IPS DF 6.9 (cell line): ENCODE measurements at regions not wholly inside any gene's neighbourhood (a gene's known extent, or its start where the extent isn't known, plus 50 kb on each side); places are given as distances from the start of the nearest gene placed in this dataset.

ENCODE experiments used
- DNase-seq: peaks from one replicate; pipeline ENCODE4 v3.0.0-alpha.2; 2013; ENCODE audit warnings: low read depth, low spot score
- H3K27ac ChIP-seq: one replicate; pipeline ENCODE4 v1.5.1; 2013; ENCODE audit warnings: low read length, control low read depth
- H3K27me3 ChIP-seq: 2 replicates; pipeline ENCODE4 v1.6.1; 2013; ENCODE audit warnings: mild to moderate bottlenecking, low read length; ENCODE audit not compliant: control insufficient read depth, insufficient read depth
- H3K36me3 ChIP-seq: 2 replicates; pipeline ENCODE4 v1.6.1; 2013; ENCODE audit warnings: low read length; ENCODE audit not compliant: control insufficient read depth, insufficient read depth
- H3K4me1 ChIP-seq: 2 replicates; pipeline ENCODE4 v1.6.1; 2013; ENCODE audit warnings: low read length; ENCODE audit not compliant: control insufficient read depth, insufficient read depth
- H3K4me3 ChIP-seq: 2 replicates; pipeline ENCODE4 v1.5.1; 2013; ENCODE audit warnings: mild to moderate bottlenecking, low read length
- H3K9me3 ChIP-seq: 2 replicates; pipeline ENCODE4 v1.6.1; 2013; ENCODE audit warnings: low read length, inconsistent platforms; ENCODE audit not compliant: control insufficient read depth, insufficient read depth
- WGBS: extraction: QIAGEN DNeasy Blood & Tissue Kit; methylation state at CpG from one replicate; pipeline ENCODE4 v1.1.7; 2013; ENCODE audit warnings: mixed read lengths, missing lambda C conversion rate; ENCODE audit not compliant: insufficient read length, insufficient coverage; 5-methylcytosine and 5-hydroxymethylcytosine counted together

DNA sequence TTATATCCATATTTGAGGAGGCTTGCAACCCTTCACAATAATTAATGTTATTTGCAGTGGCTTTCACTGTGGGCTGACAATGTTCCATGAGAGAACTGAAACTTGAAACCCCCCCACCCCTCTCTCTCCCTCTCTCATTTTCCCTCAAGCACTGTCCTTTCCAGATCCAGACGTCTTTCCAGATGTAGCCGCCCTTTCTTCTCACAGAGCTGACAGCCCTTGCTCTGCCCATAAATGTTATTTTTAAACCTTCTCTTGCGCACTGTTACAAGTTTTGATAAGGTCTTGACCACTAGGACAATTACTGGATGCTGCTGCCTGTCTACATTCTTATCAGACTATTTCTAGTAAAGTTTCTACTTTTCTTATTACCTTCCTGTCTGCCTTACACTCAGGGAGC lies 91.4 kb upstream of the LINC00305 start:
- Histone ChIP-seq H3K9me3 (no peaks in the 10 kb centered on the region), H3K4me1 (no peaks in the 10 kb centered on the region), H3K36me3 (no peaks in the 10 kb centered on the region), H3K27ac (no peak overlapping the region), H3K27me3 (no peaks in the 10 kb centered on the region), H3K4me3 (no peak overlapping the region)
- WGBS: no CpG with 5 or more reads among the region's 3 CpGs
- no peak for DNase-seq

DNA sequence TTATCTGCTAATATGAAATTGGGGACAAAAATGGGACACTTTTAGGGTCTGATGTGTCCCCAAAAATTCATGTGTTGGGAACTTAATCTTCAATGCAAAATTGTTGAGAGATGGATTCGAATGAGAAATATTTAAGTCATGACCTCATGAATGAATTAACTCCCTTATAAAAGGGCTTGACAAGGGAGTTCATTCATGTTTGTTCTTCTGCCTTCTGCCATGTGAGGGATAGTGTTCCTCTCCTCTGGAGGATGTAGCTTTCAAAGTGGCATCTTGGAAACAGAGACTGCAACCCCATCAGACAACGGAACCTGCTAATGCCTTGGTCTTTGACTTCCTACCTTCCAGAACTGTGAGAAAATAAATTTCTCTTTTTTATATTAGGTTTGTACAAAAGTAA lies 89.2 kb upstream of the LINC00305 start:
- Histone ChIP-seq H3K4me3 (no peak overlapping the region), H3K36me3 (no peaks in the 10 kb centered on the region), H3K9me3 (no peaks in the 10 kb centered on the region), H3K4me1 (no peaks in the 10 kb centered on the region), H3K27ac (no peak overlapping the region), H3K27me3 (no peaks in the 10 kb centered on the region; the same call in 1 of the 2 replicates)
- no peak for DNase-seq
- no CpG with 5 or more reads among the region's 2 CpGs for WGBS

DNA sequence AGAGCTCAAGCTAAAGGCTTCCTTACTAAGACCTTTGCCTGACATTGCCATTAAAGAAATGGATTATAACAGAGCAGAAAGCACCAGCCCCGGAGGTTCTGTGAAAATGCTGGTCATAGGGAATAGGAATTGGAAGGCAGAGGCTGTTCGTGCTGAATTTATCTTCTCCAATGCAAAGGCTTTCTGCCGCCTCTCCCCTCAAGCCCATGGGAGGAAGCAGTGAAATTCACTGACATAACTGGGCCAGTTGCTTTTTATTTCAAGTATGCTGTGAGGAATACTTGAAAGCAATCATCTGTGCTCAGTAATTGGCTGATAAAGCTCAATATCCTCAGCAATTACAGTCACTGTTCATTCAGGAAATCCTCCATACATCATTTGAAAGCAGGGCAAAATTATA lies 85.4 kb upstream of the LINC00305 start:
- WGBS: no CpG with 5 or more reads among the region's 3 CpGs
- no peak for DNase-seq
- H3K4me1 ChIP-seq: no peaks in the 10 kb centered on the region
- no peaks in the 10 kb centered on the region for H3K36me3 ChIP-seq
- H3K4me3 ChIP-seq: no peak overlapping the region
- no peaks in the 10 kb centered on the region for H3K9me3 ChIP-seq
- H3K27me3 ChIP-seq: no peaks in the 10 kb centered on the region; the same call in 1 of the 2 replicates
- no peak overlapping the region for H3K27ac ChIP-seq

DNA sequence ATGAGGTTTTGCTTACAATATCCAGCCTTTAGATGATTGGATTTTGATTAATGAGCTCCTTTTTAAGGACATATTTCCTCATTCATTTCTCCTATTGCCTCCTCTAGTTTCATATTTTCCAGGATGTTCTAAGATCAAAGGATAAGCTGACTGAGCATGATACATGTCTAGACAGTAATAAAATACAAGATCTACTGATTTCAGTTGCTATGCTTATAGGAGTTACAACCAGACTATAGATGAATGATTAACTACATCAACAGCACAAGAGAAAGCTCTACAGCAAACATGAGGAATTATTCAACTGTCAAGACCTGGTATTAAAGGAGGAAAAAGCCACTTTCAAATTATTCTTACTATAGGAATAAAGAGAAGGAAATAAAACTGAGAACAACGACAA lies 85.0 kb upstream of the LINC00305 start:
- Histone ChIP-seq H3K36me3 (no peaks in the 10 kb centered on the region), H3K4me3 (no peak overlapping the region), H3K27ac (no peak overlapping the region), H3K27me3 (no peaks in the 10 kb centered on the region; the same call in 1 of the 2 replicates), H3K4me1 (no peaks in the 10 kb centered on the region), H3K9me3 (no peaks in the 10 kb centered on the region)
- WGBS: no CpG with 5 or more reads among the region's 1 CpG
- no peak for DNase-seq

DNA sequence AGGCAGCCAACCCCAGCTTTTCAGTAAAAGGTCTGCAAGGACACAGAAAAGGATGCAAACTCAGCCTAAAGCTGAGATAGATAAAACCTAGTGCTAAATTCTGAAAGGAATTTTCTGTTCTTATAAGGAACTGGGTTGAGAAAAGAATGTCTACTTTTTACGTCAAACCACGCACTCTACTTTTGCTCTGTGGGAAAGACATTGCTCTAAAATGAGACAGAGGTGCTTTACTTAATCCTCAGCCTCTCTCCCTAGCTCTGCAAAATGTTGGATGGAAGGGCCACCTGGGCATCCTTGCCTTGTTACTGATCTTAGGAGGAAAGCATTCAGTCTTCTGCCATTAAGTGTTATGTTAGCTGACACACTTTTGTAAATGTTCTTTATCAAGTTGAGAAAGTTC lies 72.1 kb upstream of the LINC00305 start:
- Histone ChIP-seq H3K27me3 (no peaks in the 10 kb centered on the region), H3K27ac (no peak overlapping the region), H3K36me3 (no peaks in the 10 kb centered on the region), H3K4me1 (no peaks in the 10 kb centered on the region), H3K9me3 (no peaks in the 10 kb centered on the region), H3K4me3 (no peak overlapping the region)
- no peak for DNase-seq
- WGBS: no CpG with 5 or more reads among the region's 2 CpGs

DNA sequence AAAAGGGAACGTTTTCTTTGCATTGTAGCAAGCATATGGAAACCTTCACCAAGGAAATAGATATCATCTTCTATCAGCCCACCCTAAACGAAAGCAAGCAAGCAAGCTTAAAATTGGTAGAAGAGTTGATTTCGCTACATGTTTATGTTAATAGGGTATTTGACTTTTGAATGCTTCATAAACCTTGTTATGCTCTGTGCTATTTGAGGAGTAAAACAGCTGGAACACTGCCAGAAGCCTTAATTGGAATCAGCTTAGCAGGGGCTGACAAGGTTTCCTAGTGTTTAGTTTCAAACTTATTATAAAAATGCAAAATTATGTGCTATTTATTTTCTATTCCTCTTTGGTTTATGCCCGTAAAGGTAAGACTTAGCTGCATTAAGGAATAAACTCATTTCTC lies 70.6 kb upstream of the LINC00305 start:
- Histone ChIP-seq H3K36me3 (no peaks in the 10 kb centered on the region), H3K27me3 (no peaks in the 10 kb centered on the region), H3K4me1 (no peaks in the 10 kb centered on the region), H3K27ac (no peak overlapping the region), H3K4me3 (no peak overlapping the region), H3K9me3 (no peaks in the 10 kb centered on the region)
- no peak for DNase-seq
- WGBS: no CpG with 5 or more reads among the region's 4 CpGs

DNA sequence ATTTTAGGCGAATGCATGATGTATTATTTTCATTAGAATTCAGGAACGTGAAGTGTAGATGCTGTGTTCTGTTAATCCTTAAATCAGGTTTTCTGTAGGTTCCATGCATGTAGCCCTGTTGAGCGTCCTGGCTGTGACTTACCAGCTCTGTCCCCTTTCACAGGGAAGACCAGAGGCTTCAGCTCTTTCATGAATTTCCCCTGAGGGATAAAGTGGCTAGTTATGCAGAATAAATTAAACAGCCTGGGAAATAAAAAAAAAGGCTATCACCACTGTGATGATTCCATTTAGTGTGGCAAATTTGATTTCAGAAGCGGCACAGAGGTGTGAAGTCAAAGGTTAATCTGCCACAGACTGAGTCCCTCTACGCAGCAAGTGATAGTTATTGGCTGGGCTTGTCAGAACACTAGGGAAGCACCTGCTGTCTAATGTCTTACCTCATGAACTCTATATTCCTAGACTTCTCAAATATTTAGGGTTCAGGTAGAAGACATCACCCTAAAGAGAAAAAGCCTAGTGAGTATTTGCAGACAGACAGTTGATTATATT lies 61.6 kb upstream of the LINC00305 start:
- Histone ChIP-seq H3K4me1 (no peaks in the 10 kb centered on the region), H3K27ac (no peak overlapping the region), H3K4me3 (no peak overlapping the region), H3K27me3 (no peaks in the 10 kb centered on the region), H3K9me3 (no peaks in the 10 kb centered on the region), H3K36me3 (no peaks in the 10 kb centered on the region; the same call in 1 of the 2 replicates)
- WGBS: no CpG with 5 or more reads among the region's 5 CpGs
- no peak for DNase-seq

DNA sequence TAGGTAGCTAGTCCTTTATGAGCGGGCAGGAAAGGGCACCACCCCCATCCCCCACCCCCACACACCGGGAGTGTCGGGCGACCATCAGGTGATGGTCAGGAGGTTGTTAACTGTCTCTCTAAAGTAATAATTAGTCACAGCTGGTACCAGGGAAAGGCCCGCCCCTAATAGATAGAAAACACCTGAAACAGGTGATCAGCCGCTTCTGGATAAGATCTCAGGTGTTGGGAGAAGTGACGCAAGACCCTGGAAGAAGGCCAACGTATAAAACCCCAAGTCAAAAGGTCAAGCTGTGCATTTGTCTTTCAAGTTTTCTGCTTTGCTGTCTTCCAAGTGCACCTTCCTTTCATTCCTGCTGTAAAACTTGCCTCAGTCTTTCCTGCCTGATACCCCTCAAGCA lies 59.6 kb upstream of the LINC00305 start:
- Histone ChIP-seq H3K4me3 (no peak overlapping the region), H3K9me3 (no peaks in the 10 kb centered on the region), H3K27me3 (no peaks in the 10 kb centered on the region), H3K36me3 (no peaks in the 10 kb centered on the region; the same call in 1 of the 2 replicates), H3K27ac (no peak overlapping the region), H3K4me1 (no peaks in the 10 kb centered on the region)
- WGBS: no CpG with 5 or more reads among the region's 8 CpGs
- no peak for DNase-seq

DNA sequence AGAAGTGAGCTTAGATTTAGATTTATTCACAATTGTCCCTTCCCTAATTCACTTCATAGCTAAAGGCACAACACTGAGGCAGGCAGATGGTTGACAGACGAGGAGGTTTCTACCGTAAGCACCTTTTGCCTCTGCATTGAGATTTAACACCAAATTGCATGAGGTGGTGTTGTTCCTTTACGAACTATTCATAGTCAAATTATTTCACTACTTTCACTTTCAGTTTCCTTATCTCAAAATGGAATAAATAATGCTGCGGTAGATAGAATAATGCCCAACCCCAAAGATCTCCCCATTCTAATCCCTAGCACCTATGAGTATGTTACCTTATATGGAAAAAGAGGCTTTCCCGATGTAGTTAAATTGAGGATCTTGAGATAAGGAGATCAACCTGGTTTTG lies 58.9 kb upstream of the LINC00305 start:
- H3K27me3 ChIP-seq: no peaks in the 10 kb centered on the region
- no peaks in the 10 kb centered on the region; the same call in 1 of the 2 replicates for H3K36me3 ChIP-seq
- no peak overlapping the region for H3K27ac ChIP-seq
- DNase-seq: no peak
- no peak overlapping the region for H3K4me3 ChIP-seq
- H3K4me1 ChIP-seq: no peaks in the 10 kb centered on the region
- no CpG with 5 or more reads among the region's 5 CpGs for WGBS
- no peaks in the 10 kb centered on the region for H3K9me3 ChIP-seq

DNA sequence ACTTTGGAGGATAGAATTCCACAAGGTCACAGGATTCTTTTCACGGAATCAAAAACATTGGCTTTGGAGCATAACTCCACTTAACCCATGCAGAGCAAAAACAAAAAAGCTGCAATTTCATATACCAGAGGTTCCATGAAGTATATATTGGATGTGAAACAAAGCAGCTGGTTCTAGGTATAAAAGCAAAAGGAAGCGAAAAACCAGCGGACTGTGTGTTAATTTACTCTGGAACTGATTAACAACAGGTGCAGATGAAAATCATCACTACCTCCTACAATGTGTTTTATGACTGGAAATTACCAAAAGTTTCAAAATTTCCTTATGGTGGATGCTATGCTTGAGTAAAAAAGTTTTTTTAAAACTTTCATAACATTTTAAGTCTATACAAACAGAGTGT lies 54.4 kb upstream of the LINC00305 start:
- Histone ChIP-seq H3K36me3 (no peaks in the 10 kb centered on the region; the same call in 1 of the 2 replicates), H3K9me3 (no peaks in the 10 kb centered on the region), H3K4me3 (no peak overlapping the region), H3K27me3 (no peaks in the 10 kb centered on the region), H3K27ac (no peak overlapping the region), H3K4me1 (no peaks in the 10 kb centered on the region; the same call in 1 of the 2 replicates)
- WGBS: no CpG with 5 or more reads among the region's 3 CpGs
- DNase-seq: no peak

DNA sequence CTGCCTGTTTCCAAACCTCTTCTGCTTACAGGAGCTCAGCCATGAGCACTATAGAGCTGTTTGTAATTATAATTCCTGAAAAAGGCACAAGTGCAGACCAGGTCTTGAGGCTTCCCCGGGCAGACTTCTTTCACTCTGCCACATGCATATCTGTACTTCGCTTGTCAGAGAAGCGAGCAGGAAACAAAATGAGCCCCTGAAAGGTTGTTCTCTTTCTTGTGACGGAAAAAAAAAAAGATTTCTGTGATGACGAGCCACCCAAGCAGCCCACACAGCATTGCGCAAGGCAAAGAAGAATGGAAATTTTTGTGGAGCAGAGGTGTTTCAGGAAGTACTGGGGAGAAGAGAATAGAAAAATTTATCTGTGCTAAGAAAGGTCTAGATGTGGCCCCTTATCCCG lies 54.0 kb upstream of the LINC00305 start:
- Histone ChIP-seq H3K27me3 (no peaks in the 10 kb centered on the region), H3K4me1 (no peaks in the 10 kb centered on the region; the same call in 1 of the 2 replicates), H3K27ac (no peak overlapping the region), H3K9me3 (no peaks in the 10 kb centered on the region), H3K36me3 (no peaks in the 10 kb centered on the region; the same call in 1 of the 2 replicates), H3K4me3 (no peak overlapping the region)
- DNase-seq: no peak
- WGBS: no CpG with 5 or more reads among the region's 7 CpGs
